Endothelial cell (in vitro differentiated cells): ENCODE measurements at regions not wholly inside any gene's neighbourhood (a gene's known extent, or its start where the extent isn't known, plus 50 kb on each side); places are given as distances from the start of the nearest gene placed in this dataset.

Source experiments
- DNase-seq: peaks from one replicate; pipeline ENCODE4 v3.0.0; 2021; ENCODE audit warnings: low spot score
- H3K27ac Mint-ChIP-seq: one replicate; pipeline ENCODE4 v1.8.0; 2021; ENCODE audit warnings: mixed read lengths, inconsistent platforms; ENCODE audit not compliant: unreplicated experiment
- H3K27me3 Mint-ChIP-seq: one replicate; pipeline ENCODE4 v1.8.0; 2021; ENCODE audit warnings: mild to moderate bottlenecking, moderate library complexity, mixed read lengths, inconsistent platforms; ENCODE audit not compliant: unreplicated experiment
- H3K36me3 Mint-ChIP-seq: one replicate; pipeline ENCODE4 v1.8.0; 2021; ENCODE audit warnings: mild to moderate bottlenecking, low read depth, mixed read lengths, inconsistent platforms; ENCODE audit not compliant: unreplicated experiment
- H3K4me1 Mint-ChIP-seq: one replicate; pipeline ENCODE4 v1.8.0; 2021; ENCODE audit warnings: mild to moderate bottlenecking, mixed read lengths, inconsistent platforms; ENCODE audit not compliant: unreplicated experiment
- H3K4me3 Mint-ChIP-seq: one replicate; pipeline ENCODE4 v1.8.0; 2021; ENCODE audit warnings: mild to moderate bottlenecking, mixed read lengths, inconsistent platforms; ENCODE audit not compliant: unreplicated experiment
- H3K9me3 Mint-ChIP-seq: one replicate; pipeline ENCODE4 v1.8.0; 2021; ENCODE audit warnings: mixed read lengths, inconsistent platforms; ENCODE audit not compliant: unreplicated experiment
- TF ChIP-seq, protein P1 (sequence below): fragments of 200-600 bp; sonication (generic); IDR thresholded peaks from one replicate; pipeline ENCODE4 v1.5.0; 2021; ENCODE audit warnings: antibody characterized with exemption; ENCODE audit not compliant: unreplicated experiment

- H3K27me3 Mint-ChIP-seq, result no peaks in the 10 kb centered on the region
- TF ChIP-seq, protein P1, sequence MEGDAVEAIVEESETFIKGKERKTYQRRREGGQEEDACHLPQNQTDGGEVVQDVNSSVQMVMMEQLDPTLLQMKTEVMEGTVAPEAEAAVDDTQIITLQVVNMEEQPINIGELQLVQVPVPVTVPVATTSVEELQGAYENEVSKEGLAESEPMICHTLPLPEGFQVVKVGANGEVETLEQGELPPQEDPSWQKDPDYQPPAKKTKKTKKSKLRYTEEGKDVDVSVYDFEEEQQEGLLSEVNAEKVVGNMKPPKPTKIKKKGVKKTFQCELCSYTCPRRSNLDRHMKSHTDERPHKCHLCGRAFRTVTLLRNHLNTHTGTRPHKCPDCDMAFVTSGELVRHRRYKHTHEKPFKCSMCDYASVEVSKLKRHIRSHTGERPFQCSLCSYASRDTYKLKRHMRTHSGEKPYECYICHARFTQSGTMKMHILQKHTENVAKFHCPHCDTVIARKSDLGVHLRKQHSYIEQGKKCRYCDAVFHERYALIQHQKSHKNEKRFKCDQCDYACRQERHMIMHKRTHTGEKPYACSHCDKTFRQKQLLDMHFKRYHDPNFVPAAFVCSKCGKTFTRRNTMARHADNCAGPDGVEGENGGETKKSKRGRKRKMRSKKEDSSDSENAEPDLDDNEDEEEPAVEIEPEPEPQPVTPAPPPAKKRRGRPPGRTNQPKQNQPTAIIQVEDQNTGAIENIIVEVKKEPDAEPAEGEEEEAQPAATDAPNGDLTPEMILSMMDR, result no peak
- no peak overlapping the region for H3K27ac Mint-ChIP-seq
- H3K4me3 Mint-ChIP-seq, result no peak overlapping the region
- no peaks in the 10 kb centered on the region for H3K9me3 Mint-ChIP-seq
- no peaks in the 10 kb centered on the region for H3K4me1 Mint-ChIP-seq
- H3K36me3 Mint-ChIP-seq, result no peaks in the 10 kb centered on the region
- no peak for DNase-seq
Observed at GRCh38 chr18:74023220-74023619, 124.4 kb downstream of the FBXO15 start.

- H3K4me1 Mint-ChIP-seq, result no peaks in the 10 kb centered on the region
- H3K4me3 Mint-ChIP-seq, result no peak overlapping the region
- no peak for DNase-seq
- TF ChIP-seq, protein P1, result no peak
- H3K36me3 Mint-ChIP-seq, result no peaks in the 10 kb centered on the region
- no peak overlapping the region for H3K27ac Mint-ChIP-seq
- H3K27me3 Mint-ChIP-seq, result no peaks in the 10 kb centered on the region
- no peaks in the 10 kb centered on the region for H3K9me3 Mint-ChIP-seq
Observed at GRCh38 chr18:74019864-74020263, 127.8 kb downstream of the FBXO15 start.

GRCh38 chr18:74013955-74014354 is 133.7 kb downstream of the FBXO15 start:
- TF ChIP-seq, protein P1, result no peak
- Mint-ChIP-seq H3K27ac (no peak overlapping the region), H3K36me3 (no peaks in the 10 kb centered on the region), H3K27me3 (peaks cover 2% of the 10 kb centered on the region), H3K9me3 (no peaks in the 10 kb centered on the region), H3K4me3 (no peak overlapping the region), H3K4me1 (no peaks in the 10 kb centered on the region)
- DNase-seq, result no peak

GRCh38 chr18:74012954-74013630 is 134.5 kb downstream of the FBXO15 start:
- Mint-ChIP-seq H3K36me3 (no peaks in the 10 kb centered on the region), H3K27me3 (peaks cover 4% of the 10 kb centered on the region), H3K4me3 (no peak overlapping the region), H3K4me1 (no peaks in the 10 kb centered on the region), H3K9me3 (no peaks in the 10 kb centered on the region), H3K27ac (no peak overlapping the region)
- TF ChIP-seq, protein P1, result no peak
- no peak for DNase-seq

GRCh38 chr18:74006143-74006542 is 141.5 kb downstream of the FBXO15 start:
- TF ChIP-seq, protein P1, result no peak
- Mint-ChIP-seq H3K9me3 (no peaks in the 10 kb centered on the region), H3K27me3 (peaks cover 4% of the 10 kb centered on the region), H3K4me1 (no peaks in the 10 kb centered on the region), H3K27ac (no peak overlapping the region), H3K4me3 (no peak overlapping the region), H3K36me3 (no peaks in the 10 kb centered on the region)
- DNase-seq, result no peak
